NCI-H1092 (cell line): ENCODE measurements at regions not wholly inside any gene's neighbourhood (a gene's known extent, or its start where the extent isn't known, plus 50 kb on each side); places are given as distances from the start of the nearest gene placed in this dataset.

Experiments
- DNase-seq: peaks from one replicate; lab custom pipeline; 2025; lab: John Stamatoyannopoulos, UW

GRCh38 chr14:76551906-76552305 lies 176.0 kb downstream of the ESRRB start:
- DNase-seq: no peak

- DNase-seq: no peak
Observed at GRCh38 chr14:76564471-76565422, 188.8 kb downstream of the ESRRB start.

GRCh38 chr14:76566439-76566838 lies 190.5 kb downstream of the ESRRB start:
- DNase-seq: no peak

- no peak for DNase-seq
Observed at GRCh38 chr14:76574416-76575095, 186.7 kb upstream of the VASH1 start.

GRCh38 chr14:76575108-76575507 lies 186.2 kb upstream of the VASH1 start:
- DNase-seq: no peak

- peak; percentile 5 for DNase-seq
Observed at GRCh38 chr14:76576047-76576741, 185.1 kb upstream of the VASH1 start.

- DNase-seq: no peak
Observed at GRCh38 chr14:76577090-76577489, 184.2 kb upstream of the VASH1 start.

GRCh38 chr14:76577837-76578236 lies 183.4 kb upstream of the VASH1 start:
- no peak for DNase-seq

GRCh38 chr14:76580399-76580798 lies 180.9 kb upstream of the VASH1 start:
- DNase-seq: no peak

GRCh38 chr14:76580967-76581366 lies 180.3 kb upstream of the VASH1 start:
- no peak for DNase-seq

- DNase-seq: no peak
Observed at GRCh38 chr14:76581592-76581991, 179.7 kb upstream of the VASH1 start.

GRCh38 chr14:76582447-76582846 lies 178.8 kb upstream of the VASH1 start:
- no peak for DNase-seq

GRCh38 chr14:76583174-76583573 lies 178.1 kb upstream of the VASH1 start:
- DNase-seq: no peak

GRCh38 chr14:76583805-76584204 lies 177.5 kb upstream of the VASH1 start:
- DNase-seq: no peak

- DNase-seq: peak; percentile 58
Observed at GRCh38 chr14:76584271-76584702, 177.0 kb upstream of the VASH1 start.

GRCh38 chr14:76585616-76586015 lies 175.7 kb upstream of the VASH1 start:
- DNase-seq: no peak

GRCh38 chr14:76589246-76589645 lies 172.0 kb upstream of the VASH1 start:
- no peak for DNase-seq

GRCh38 chr14:76591266-76591665 lies 170.0 kb upstream of the VASH1 start:
- DNase-seq: no peak

GRCh38 chr14:76595266-76595665 lies 166.0 kb upstream of the VASH1 start:
- DNase-seq: no peak

GRCh38 chr14:76597387-76597786 lies 163.9 kb upstream of the VASH1 start:
- DNase-seq: no peak

- DNase-seq: no peak
Observed at GRCh38 chr14:76599141-76599540, 162.1 kb upstream of the VASH1 start.

GRCh38 chr14:76599559-76600287 lies 161.5 kb upstream of the VASH1 start:
- DNase-seq: no peak
